ENCODE measurements at regions not wholly inside any gene's neighbourhood (a gene's known extent, or its start where the extent isn't known, plus 50 kb on each side); places are given as distances from the start of the nearest gene placed in this dataset.

GRCh38 chr12:98188650-98189077 is 326.7 kb upstream of the TMPO start:
- TF ChIP-seq, protein P1, sequence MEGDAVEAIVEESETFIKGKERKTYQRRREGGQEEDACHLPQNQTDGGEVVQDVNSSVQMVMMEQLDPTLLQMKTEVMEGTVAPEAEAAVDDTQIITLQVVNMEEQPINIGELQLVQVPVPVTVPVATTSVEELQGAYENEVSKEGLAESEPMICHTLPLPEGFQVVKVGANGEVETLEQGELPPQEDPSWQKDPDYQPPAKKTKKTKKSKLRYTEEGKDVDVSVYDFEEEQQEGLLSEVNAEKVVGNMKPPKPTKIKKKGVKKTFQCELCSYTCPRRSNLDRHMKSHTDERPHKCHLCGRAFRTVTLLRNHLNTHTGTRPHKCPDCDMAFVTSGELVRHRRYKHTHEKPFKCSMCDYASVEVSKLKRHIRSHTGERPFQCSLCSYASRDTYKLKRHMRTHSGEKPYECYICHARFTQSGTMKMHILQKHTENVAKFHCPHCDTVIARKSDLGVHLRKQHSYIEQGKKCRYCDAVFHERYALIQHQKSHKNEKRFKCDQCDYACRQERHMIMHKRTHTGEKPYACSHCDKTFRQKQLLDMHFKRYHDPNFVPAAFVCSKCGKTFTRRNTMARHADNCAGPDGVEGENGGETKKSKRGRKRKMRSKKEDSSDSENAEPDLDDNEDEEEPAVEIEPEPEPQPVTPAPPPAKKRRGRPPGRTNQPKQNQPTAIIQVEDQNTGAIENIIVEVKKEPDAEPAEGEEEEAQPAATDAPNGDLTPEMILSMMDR (IDR thresholded peaks at IDR 0.05; ENCODE audit: low read depth, low read length), result no peak
- no peak for TF ChIP-seq EZH2phosphoT487 (IDR thresholded peaks at IDR 0.05; ENCODE audit: low read depth)

Data from OCI-LY3 (cell line).